ENCODE measurements at regions not wholly inside any gene's neighbourhood (a gene's known extent, or its start where the extent isn't known, plus 50 kb on each side); places are given as distances from the start of the nearest gene placed in this dataset.

- Mint-ChIP-seq H3K36me3 (peaks cover 4% of the 10 kb centered on the region), H3K27ac (no peak overlapping the region), H3K4me1 (ENCODE audit: unreplicated experiment) (peaks cover 2% of the 10 kb centered on the region), H3K4me3 (no peak overlapping the region), H3K9me3 (no peaks in the 10 kb centered on the region), H3K27me3 (peaks cover 7% of the 10 kb centered on the region)
- DNase-seq (ENCODE audit: extremely low spot score, unreplicated experiment), result peak; percentile 90
- TF ChIP-seq CTCF (conservative IDR thresholded peaks at IDR 0.05), result peak; percentile 38
These were observed 117.3 kb downstream of the HFE start for GRCh38 chr6:26204332-26205160.

GRCh38 chr6:26205161-26205624 lies 118.0 kb downstream of the HFE start:
- Mint-ChIP-seq H3K4me1 (ENCODE audit: unreplicated experiment) (no peaks in the 10 kb centered on the region), H3K4me3 (no peak overlapping the region), H3K36me3 (peaks cover 4% of the 10 kb centered on the region), H3K9me3 (no peaks in the 10 kb centered on the region), H3K27me3 (peaks cover 7% of the 10 kb centered on the region), H3K27ac (no peak overlapping the region)
- TF ChIP-seq CTCF (conservative IDR thresholded peaks at IDR 0.05), result no peak
- no peak for DNase-seq (ENCODE audit: extremely low spot score, unreplicated experiment)

- no peak overlapping the region for H3K4me3 Mint-ChIP-seq
- no peaks in the 10 kb centered on the region for H3K4me1 Mint-ChIP-seq (ENCODE audit: unreplicated experiment)
- DNase-seq (ENCODE audit: extremely low spot score, unreplicated experiment), result no peak
- TF ChIP-seq CTCF (conservative IDR thresholded peaks at IDR 0.05), result no peak
- no peaks in the 10 kb centered on the region for H3K9me3 Mint-ChIP-seq
- peaks cover 4% of the 10 kb centered on the region for H3K36me3 Mint-ChIP-seq
- no peak overlapping the region for H3K27ac Mint-ChIP-seq
- peaks cover 7% of the 10 kb centered on the region for H3K27me3 Mint-ChIP-seq
These were observed 118.7 kb downstream of the HFE start for GRCh38 chr6:26205625-26206574.

GRCh38 chr6:26206868-26207801 lies 119.9 kb downstream of the HFE start:
- no peaks in the 10 kb centered on the region for H3K9me3 Mint-ChIP-seq
- DNase-seq (ENCODE audit: extremely low spot score, unreplicated experiment), result no peak
- peaks cover 4% of the 10 kb centered on the region for H3K36me3 Mint-ChIP-seq
- TF ChIP-seq CTCF (conservative IDR thresholded peaks at IDR 0.05), result no peak
- peaks cover 7% of the 10 kb centered on the region for H3K27me3 Mint-ChIP-seq
- no peak overlapping the region for H3K4me3 Mint-ChIP-seq
- no peak overlapping the region for H3K27ac Mint-ChIP-seq
- H3K4me1 Mint-ChIP-seq (ENCODE audit: unreplicated experiment), result peaks cover 2% of the 10 kb centered on the region

GRCh38 chr6:26211963-26212362 lies 124.7 kb downstream of the HFE start:
- no peak for TF ChIP-seq CTCF (conservative IDR thresholded peaks at IDR 0.05)
- H3K4me3 Mint-ChIP-seq, result no peak overlapping the region
- H3K36me3 Mint-ChIP-seq, result no peaks in the 10 kb centered on the region
- no peak for DNase-seq (ENCODE audit: extremely low spot score, unreplicated experiment)
- no peaks in the 10 kb centered on the region for H3K9me3 Mint-ChIP-seq
- H3K27ac Mint-ChIP-seq, result no peak overlapping the region
- peaks cover 4% of the 10 kb centered on the region for H3K4me1 Mint-ChIP-seq (ENCODE audit: unreplicated experiment)
- H3K27me3 Mint-ChIP-seq, result no peaks in the 10 kb centered on the region

Measured in type B pancreatic cell (in vitro differentiated cells).